Right ventricle myocardium superior (tissue), 1 donor: ENCODE measurements at regions not wholly inside any gene's neighbourhood (a gene's known extent, or its start where the extent isn't known, plus 50 kb on each side); places are given as distances from the start of the nearest gene placed in this dataset.

Experiments
- ATAC-seq: fragments of 200-7000 bp; cut with Tn5 transposase; one replicate; pipeline ENCODE4 v1.9.1; 2020; ENCODE audit warnings: mild to moderate bottlenecking; ENCODE audit not compliant: poor library complexity
- DNase-seq: peaks from one replicate; pipeline ENCODE4 v3.0.0-alpha.2; 2020
- intact Hi-C: fragments of 100-400 bp; cut with DNase I; formaldehyde crosslinking; loops from one replicate; pipeline ENCODE4 v1.11.2; 2022
- donor health status: DM: no; HTN: yes; CAD: no; lungs with severe emphysema.

DNA sequence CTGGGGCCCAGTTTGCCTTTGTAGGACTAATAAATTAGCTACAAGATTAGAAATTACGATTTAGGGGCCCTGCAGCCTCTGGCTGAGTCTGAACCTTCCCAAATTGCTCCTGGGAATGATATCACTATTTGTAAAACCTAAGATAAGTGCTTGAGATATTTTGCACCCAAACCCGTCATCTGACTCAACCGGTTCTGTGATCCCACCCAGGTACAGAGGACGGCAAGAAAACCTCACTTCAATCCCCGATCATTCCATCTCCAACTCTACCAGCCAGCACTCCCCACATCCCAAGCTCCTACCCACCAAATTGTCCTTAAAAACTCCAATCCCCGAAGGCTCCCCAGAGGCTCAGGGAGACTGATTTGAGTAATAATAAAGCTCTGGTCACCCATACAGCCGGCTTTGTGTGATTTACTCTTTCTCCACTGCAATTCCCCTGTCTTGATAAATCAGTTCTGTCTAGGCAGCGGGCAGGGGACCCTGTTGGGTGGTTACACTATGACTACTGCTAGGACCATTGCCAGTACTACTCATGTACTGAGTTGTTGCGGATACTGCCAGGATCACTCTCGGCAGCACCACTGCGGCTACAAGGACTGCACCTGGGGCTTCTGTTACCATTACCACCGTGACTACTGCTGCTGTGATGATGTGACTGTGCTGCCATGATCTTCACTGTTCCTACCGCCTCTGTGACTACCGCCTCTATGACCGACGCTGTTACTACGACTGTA lies 73.1 kb downstream of the IRF8 start:
- intact Hi-C loops = no loop called here
- ATAC-seq (no peak), DNase-seq (no peak)

DNA sequence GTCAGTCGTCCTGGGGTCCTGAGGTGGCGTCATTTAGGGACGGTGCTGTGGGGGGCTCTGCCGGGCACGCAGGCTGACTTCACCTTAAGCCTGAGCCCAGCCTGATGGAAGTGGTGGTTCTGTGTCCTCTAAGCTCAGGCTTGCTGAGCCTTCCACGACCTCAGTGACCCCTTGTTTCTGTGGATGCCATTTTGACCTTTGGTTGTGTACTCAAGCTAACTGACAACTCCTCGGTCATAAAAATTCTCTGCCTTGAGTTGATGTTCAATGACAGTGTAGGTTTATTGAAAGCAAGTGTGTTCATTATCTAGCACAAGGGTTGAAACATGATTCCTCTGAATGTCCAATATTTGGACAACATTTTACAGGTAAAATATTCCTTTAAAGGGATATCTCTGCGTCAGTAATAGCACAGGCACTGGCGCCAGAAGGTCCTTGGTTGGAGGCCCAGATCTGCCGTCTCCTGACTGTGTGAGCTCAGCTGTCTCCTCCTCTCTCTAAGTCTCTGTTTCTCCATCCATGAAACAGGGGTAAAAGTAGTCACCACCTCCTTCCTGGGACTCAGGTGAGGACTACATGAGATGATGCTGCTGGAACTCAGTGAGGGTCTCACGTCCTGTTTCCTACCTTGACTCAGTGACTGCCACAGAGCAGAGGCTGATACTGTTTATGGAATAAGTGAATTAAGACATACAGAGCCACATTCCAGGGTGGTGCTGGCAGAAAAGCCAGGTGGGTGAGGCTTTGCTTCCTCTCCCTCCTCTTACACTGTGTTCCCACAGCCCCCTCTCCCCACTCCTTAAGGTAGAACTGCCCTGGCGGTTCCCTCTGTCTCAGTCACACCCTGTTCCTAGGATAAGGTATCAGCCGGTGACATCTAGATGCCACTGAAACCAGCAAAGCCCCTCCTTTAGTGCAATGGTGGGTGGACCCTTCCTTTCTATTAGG lies 75.7 kb downstream of the IRF8 start:
- intact Hi-C loops = no loop called here
- no peak for DNase-seq
- ATAC-seq = peak; percentile 12

DNA sequence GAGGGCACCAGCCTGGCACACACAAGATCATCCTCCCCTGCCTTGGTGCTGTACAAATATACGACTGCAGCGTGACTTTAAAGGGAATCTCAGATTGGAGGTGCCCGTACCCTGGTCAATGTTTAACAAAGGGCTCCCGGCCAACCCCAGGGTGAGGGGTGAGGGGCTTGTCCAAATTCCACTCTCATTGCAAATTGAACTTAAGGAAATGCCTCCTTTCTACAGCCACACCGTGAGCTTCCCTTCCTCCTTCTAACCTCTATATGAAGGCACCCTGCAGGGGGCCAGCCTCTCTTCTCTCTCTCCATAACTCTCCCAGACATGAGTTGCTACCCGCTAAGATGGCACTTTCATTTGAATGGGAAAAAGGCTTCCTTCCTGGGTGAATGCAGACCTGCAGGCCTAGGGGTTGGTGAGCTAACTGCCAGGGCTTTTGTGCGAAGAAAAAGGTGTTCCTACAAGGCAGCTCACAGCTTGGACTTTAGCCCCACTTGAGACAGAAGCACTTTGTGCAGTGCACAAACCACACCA lies 76.6 kb downstream of the IRF8 start:
- no peak for DNase-seq
- intact Hi-C loops = no loop called here
- no peak for ATAC-seq

DNA sequence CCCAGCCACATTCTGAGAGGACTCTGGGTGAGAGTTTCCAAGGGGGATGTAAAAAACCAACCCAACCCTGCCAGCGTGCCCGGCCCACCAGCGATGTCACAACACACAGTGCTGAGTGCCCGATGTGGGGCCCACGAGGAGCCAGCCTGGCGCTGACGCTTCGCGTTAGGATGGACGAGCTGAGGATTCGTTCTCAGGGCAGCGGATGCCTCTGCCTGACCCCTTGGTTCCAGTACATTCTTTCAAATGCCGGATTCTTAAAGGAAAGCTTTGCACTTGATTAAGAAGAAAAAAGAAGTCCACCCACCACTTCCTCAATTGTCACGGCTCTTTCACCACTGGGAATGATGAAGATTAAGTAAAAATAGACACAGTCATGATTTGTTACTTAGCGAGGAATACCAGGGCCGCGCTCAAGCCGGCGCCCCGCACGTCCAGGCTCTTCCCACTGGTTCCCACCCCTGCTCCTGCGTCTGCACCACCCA lies 79.4 kb downstream of the IRF8 start:
- ATAC-seq (no peak), DNase-seq (no peak)
- intact Hi-C loops = no loop called here

GRCh38 chr16:85978976-85979375 lies 80.0 kb downstream of the IRF8 start:
- DNase-seq (no peak), ATAC-seq (no peak)
- intact Hi-C loops = no loop called here

DNA sequence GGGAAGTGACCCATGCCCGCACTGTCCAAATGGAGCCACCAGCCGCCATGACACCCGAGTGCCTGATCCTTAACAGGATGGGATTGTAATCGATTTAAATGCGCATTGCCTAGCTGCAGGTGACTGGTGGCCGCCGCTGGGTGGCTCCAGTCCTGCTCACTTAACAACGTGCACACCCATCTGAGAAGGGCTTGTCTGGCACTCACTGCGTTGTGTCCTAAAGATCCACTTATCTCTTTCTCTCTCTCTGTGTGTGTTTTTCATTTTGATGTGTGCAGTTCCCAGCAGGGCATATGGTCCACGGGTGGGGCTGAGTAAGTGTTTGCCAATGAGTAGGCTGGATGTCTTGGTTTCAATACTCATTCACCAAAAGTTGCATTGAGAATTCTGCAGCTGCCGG lies 80.6 kb downstream of the IRF8 start:
- intact Hi-C loops = no loop called here
- DNase-seq = no peak
- no peak for ATAC-seq

- intact Hi-C loops = no loop called here
- DNase-seq (no peak), ATAC-seq (no peak)
Measured at GRCh38 chr16:85980686-85981085, 81.7 kb downstream of the IRF8 start.

DNA sequence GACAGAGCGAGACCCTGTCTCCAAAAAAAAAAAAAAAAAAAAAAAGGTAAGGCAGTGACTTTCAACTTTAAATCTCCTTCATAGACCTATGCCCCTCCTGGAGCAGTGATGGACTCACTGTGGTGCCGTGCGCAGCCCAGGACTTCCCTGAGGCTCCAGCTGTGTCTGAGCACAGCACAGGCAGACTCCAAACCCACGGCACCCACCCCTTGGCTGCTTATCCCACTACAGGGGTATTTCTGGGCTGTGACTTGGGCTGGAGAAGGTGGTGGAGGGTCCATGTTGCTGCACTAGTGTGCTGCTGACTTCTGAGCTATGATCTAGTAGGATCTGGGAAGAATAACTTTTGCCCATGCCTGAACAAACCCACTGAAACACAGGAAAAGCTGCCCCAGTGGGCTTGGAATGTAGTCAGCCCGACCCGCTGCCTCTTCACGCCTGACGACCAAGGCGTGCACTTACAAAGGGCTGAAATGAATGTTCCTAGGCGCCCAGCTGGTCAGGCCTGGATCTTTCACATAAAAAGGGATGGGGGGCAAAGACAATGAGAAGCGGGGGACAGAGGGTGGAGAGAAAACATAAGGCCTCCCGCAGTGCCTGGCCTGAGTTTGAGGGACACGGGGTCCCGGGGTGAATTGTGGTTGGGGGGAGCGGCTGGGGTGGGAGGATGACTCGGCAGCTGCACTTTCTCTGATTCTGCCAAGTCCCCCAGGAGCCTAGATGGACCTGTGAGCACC lies 83.0 kb downstream of the IRF8 start:
- DNase-seq (no peak), ATAC-seq (no peak)
- intact Hi-C loops = no loop called here

DNA sequence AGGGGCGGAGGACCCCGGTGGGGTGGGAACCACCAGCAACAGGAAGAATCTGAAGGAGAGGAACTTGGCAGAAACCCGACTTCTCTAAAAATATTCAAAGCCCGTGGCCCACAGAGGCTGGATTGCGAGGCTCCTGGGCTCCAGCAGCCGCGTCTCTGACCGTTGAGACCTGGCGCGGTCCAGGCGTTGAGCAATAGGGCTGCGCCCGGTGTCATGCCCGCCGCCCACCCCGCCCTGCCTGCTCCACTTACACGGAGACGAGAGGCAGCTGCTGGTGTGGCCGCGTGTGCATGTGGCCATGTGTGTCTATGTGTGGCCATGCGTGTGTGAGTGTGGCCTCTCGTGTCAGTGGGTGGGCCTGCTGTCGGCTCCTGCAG lies 83.6 kb downstream of the IRF8 start:
- ATAC-seq (peak; percentile 65), DNase-seq (peak; percentile 81)
- intact Hi-C loops = no loop called here

GRCh38 chr16:85983064-85983463 lies 84.1 kb downstream of the IRF8 start:
- ATAC-seq = no peak
- intact Hi-C loops = no loop called here
- DNase-seq = no peak

- intact Hi-C loops = no loop called here
- no peak for DNase-seq
- ATAC-seq = peak; percentile 25
Measured at GRCh38 chr16:85983606-85984230, 84.8 kb downstream of the IRF8 start.

GRCh38 chr16:85984231-85984880 lies 85.4 kb downstream of the IRF8 start:
- intact Hi-C loops = no loop called here
- no peak for DNase-seq

GRCh38 chr16:85984947-85985451 lies 86.0 kb downstream of the IRF8 start:
- intact Hi-C loops = no loop called here
- ATAC-seq (peak; percentile 53), DNase-seq (peak; percentile 67)

More at GRCh38 chr16:85984231-85984880, 85.4 kb downstream of the IRF8 start:
- no peak for ATAC-seq

GRCh38 chr16:85986931-85987749 lies 88.2 kb downstream of the IRF8 start:
- DNase-seq (no peak), ATAC-seq (peak; percentile 45)
- intact Hi-C loops = loop anchor here (1.0 kb wide), 1 partner anchor 166 kb away; no protein-coding TSS in a partner anchor

DNA sequence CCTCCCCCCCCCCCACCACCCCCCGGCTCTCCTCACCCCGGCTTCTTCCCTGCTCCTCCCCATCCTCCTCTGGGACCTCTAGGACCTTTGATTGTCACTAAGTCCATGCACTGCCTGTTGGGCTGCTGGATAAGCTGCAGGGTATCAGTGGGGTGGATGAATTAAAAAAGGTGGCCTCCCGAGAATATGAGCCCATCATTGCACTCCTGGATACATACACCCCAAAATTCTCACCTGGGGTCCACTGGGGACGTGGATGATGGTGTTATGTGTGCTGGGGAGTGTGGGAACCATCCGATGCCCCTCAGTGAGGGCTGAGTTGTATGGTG lies 88.8 kb downstream of the IRF8 start:
- intact Hi-C loops = loop anchor here (1.0 kb wide), 1 partner anchor 166 kb away; no protein-coding TSS in a partner anchor
- no peak for DNase-seq
- ATAC-seq = no peak

- intact Hi-C loops = no loop called here
- no peak for ATAC-seq
- no peak for DNase-seq
Measured at GRCh38 chr16:85988306-85988705, 89.3 kb downstream of the IRF8 start.

GRCh38 chr16:85988723-85989313 lies 89.9 kb downstream of the IRF8 start:
- intact Hi-C loops = no loop called here
- DNase-seq (no peak), ATAC-seq (no peak)
